OCI-LY3 (cell line): ENCODE measurements at regions not wholly inside any gene's neighbourhood (a gene's known extent, or its start where the extent isn't known, plus 50 kb on each side); places are given as distances from the start of the nearest gene placed in this dataset.

Experiments used
- CTCF ChIP-seq: fragments of 200-600, 300-600 bp; sonication (generic); IDR thresholded peaks from 2 replicates; pipeline ENCODE4 v1.5.1; 2014; ENCODE audit warnings: antibody characterized with exemption, low read length, low read depth
- EZH2phosphoT487 ChIP-seq: fragments of 200-600 bp; shearing (Covaris generic); IDR thresholded peaks from 2 replicates; pipeline ENCODE4 v1.6.1; 2018; ENCODE audit warnings: antibody characterized with exemption, mixed run types, low read depth

- TF ChIP-seq CTCF (no peak), EZH2phosphoT487 (no peak)
Measured at GRCh38 chr3:71944482-71945065, 159.6 kb upstream of the PROK2 start.
